HCT116 (cell line): ENCODE measurements at regions not wholly inside any gene's neighbourhood (a gene's known extent, or its start where the extent isn't known, plus 50 kb on each side); places are given as distances from the start of the nearest gene placed in this dataset.

Experiments used
- ATAC-seq: fragments of 200-7000 bp; cut with Tn5 transposase; 2 replicates; pipeline ENCODE4 v1.9.1; 2020; ENCODE audit warnings: mild to moderate bottlenecking, moderate library complexity
- BruUV-seq: library from RNA; stranded (reverse); fragments of 400-500 nt; replicated peaks from 2 replicates; lab custom pipeline; 2021; lab: Mats Ljungman, UMichigan
- CTCF ChIA-PET: fragments of 300-600 bp; sonication (Branson Sonifier 250); formaldehyde crosslinking; loops from one replicate; lab custom pipeline; 2021; ENCODE audit warnings: antibody characterized with exemption; lab: Charles Lee
- POLR2A ChIA-PET: fragments of 300-600, 350-600 bp; sonication (Branson Sonifier 250); formaldehyde crosslinking; loops from one replicate; lab custom pipeline; 2021; ENCODE audit warnings: antibody characterized with exemption; lab: Charles Lee
- RAD21 ChIA-PET, 2 experiments: fragments of 300-600 bp; sonication (Branson Sonifier 250); formaldehyde crosslinking; loops; one replicate each; lab custom pipeline; 2023; ENCODE audit warnings: low total read pairs in 2 of 2; ENCODE audit not compliant: uncharacterized antibody in 2 of 2, unreplicated experiment in 2 of 2, low non-redundant PET in 1 of 2; lab: Charles Lee
- DNase-seq: peaks from one replicate; pipeline ENCODE4 v3.0.0-alpha.2; 2010; ENCODE audit warnings: low read depth, low spot score
- H2AFZ ChIP-seq: fragments of 200-600 bp; shearing (Covaris generic), sonication (generic); 2 replicates; pipeline ENCODE4 v1.6.1; 2017; ENCODE audit warnings: low read depth, mixed run types, mixed read lengths, antibody characterized with exemption, low read length; ENCODE audit not compliant: poor library complexity, severe bottlenecking
- H3K27ac ChIP-seq: 2 replicates; pipeline ENCODE4 v1.5.1; 2012; ENCODE audit warnings: low read depth, low read length
- H3K27me3 ChIP-seq: fragments of 200-600 bp; sonication (generic); 2 replicates; pipeline ENCODE4 v1.6.1; 2016; ENCODE audit warnings: mixed run types, low read length, mixed read lengths; ENCODE audit not compliant: insufficient read depth
- H3K36me3 ChIP-seq, 2 experiments: fragments of 200-500 bp in 1 of 2; fragments of 200-600 bp in 1 of 2; sonication (Bioruptor generic) in 1 of 2; sonication (generic) in 1 of 2; 2 replicates each; pipeline versions ENCODE4 v1.5.1 to v1.6.1; 2014 to 2016; ENCODE audit warnings: low read length in 2 of 2, inconsistent platforms in 1 of 2, mixed read lengths in 1 of 2, mixed run types in 1 of 2; ENCODE audit not compliant: insufficient read depth in 2 of 2, control insufficient read depth in 1 of 2
- H3K4me1 ChIP-seq, 2 experiments: fragments of 200-600 bp in 1 of 2; sonication (generic) in 1 of 2; 2 replicates each; pipeline versions ENCODE4 v1.5.1 to v1.6.1; 2012 to 2017; ENCODE audit warnings: low read length in 2 of 2, inconsistent platforms in 1 of 2, mild to moderate bottlenecking in 1 of 2, mixed read lengths in 1 of 2, mixed run types in 1 of 2, moderate library complexity in 1 of 2; ENCODE audit not compliant: insufficient read depth in 2 of 2, control insufficient read depth in 1 of 2
- H3K4me2 ChIP-seq: fragments of 200-600 bp; sonication (generic); 2 replicates; pipeline ENCODE4 v1.6.1; 2017; ENCODE audit warnings: mixed run types, low read length, mixed read lengths
- H3K4me3 ChIP-seq, 2 experiments: fragments of 200-600 bp in 1 of 2; sonication (generic) in 1 of 2; replicated peaks in 1 of 2; 2 replicates each; pipeline ENCODE4 v1.5.1; 2011 to 2016; ENCODE audit warnings: low read length in 2 of 2, control low read depth in 1 of 2, low read depth in 1 of 2, mild to moderate bottlenecking in 1 of 2, mixed read lengths in 1 of 2, mixed run types in 1 of 2
- H3K79me2 ChIP-seq: fragments of 200-600 bp; sonication (generic); 2 replicates; pipeline ENCODE4 v1.6.1; 2017; ENCODE audit warnings: mild to moderate bottlenecking, mixed run types, low read length, moderate library complexity, mixed read lengths; ENCODE audit not compliant: insufficient read depth
- H3K9ac ChIP-seq: fragments of 200-600 bp; sonication (generic); 2 replicates; pipeline ENCODE4 v1.6.1; 2016; ENCODE audit warnings: low read length, mixed read lengths
- H3K9me2 ChIP-seq: fragments of 200-600 bp; sonication (generic), shearing (Covaris generic); 2 replicates; pipeline ENCODE4 v1.6.1; 2017; ENCODE audit warnings: mixed run types, mild to moderate bottlenecking, moderate library complexity; ENCODE audit not compliant: insufficient read depth
- H3K9me3 ChIP-seq, 2 experiments: fragments of 200-500 bp in 1 of 2; fragments of 200-600 bp in 1 of 2; sonication (Bioruptor generic) in 1 of 2; sonication (generic) in 1 of 2; 2 replicates each; pipeline ENCODE4 v1.6.1; 2014 to 2017; ENCODE audit warnings: low read length in 2 of 2, mixed read lengths in 2 of 2, inconsistent platforms in 1 of 2, low read depth in 1 of 2, mild to moderate bottlenecking in 1 of 2, mixed run types in 1 of 2, moderate library complexity in 1 of 2; ENCODE audit not compliant: control insufficient read depth in 1 of 2, insufficient read depth in 1 of 2
- H4K20me1 ChIP-seq: fragments of 200-600 bp; sonication (generic), shearing (Covaris generic); 2 replicates; pipeline ENCODE4 v1.6.1; 2017; ENCODE audit warnings: mixed run types, mild to moderate bottlenecking, moderate library complexity; ENCODE audit not compliant: insufficient read depth
- EZH2 ChIP-seq: fragments of 200-600 bp; sonication (generic); IDR thresholded peaks from 2 replicates; pipeline ENCODE4 v1.6.1; 2017; ENCODE audit warnings: antibody characterized with exemption, mixed run types
- EZH2phosphoT487 ChIP-seq: fragments of 200-600 bp; IDR thresholded peaks from 2 replicates; pipeline ENCODE4 v1.6.1; 2018; ENCODE audit warnings: antibody characterized with exemption, borderline replicate concordance
- JUND ChIP-seq: IDR thresholded peaks from 2 replicates; pipeline ENCODE4 v1.6.1; 2012
- SIN3A ChIP-seq: IDR thresholded peaks from 2 replicates; pipeline ENCODE4 v1.6.1; 2012; ENCODE audit warnings: low read depth
- SRF ChIP-seq: IDR thresholded peaks from 2 replicates; pipeline ENCODE4 v1.6.1; 2012; ENCODE audit warnings: low read depth
- TCF7L2 ChIP-seq: IDR thresholded peaks from 2 replicates; pipeline ENCODE4 v1.7.0; 2011; ENCODE audit warnings: borderline replicate concordance, inconsistent platforms; ENCODE audit not compliant: insufficient read depth, insufficient read length; ENCODE audit errors: extremely low read depth
- intact Hi-C: fragments of 100-400 bp; cut with micrococcal nuclease; formaldehyde crosslinking; loops from 2 replicates; pipeline ENCODE4 v1.10.0; 2022
- TF ChIP-seq, protein P1 (sequence below): IDR thresholded peaks from 2 replicates; pipeline ENCODE4 v1.6.1; 2012; ENCODE audit warnings: low read depth
- TF ChIP-seq, protein P2 (sequence below): IDR thresholded peaks from 2 replicates; pipeline ENCODE4 v1.6.1; 2012
- TF ChIP-seq, protein P3 (sequence below), 3 experiments: fragments of 200-600 bp in 1 of 3; sonication (generic) in 1 of 3; IDR thresholded peaks in 2 of 3; conservative IDR thresholded peaks in 1 of 3; 2 replicates each; pipeline ENCODE4 v1.5.1; 2012 to 2017; ENCODE audit warnings: low read depth in 2 of 3, low read length in 2 of 3, antibody characterized with exemption in 1 of 3, borderline replicate concordance in 1 of 3, control low read depth in 1 of 3, mild to moderate bottlenecking in 1 of 3, mixed read lengths in 1 of 3, mixed run types in 1 of 3, moderate library complexity in 1 of 3; ENCODE audit not compliant: insufficient read depth in 1 of 3
- TF ChIP-seq, protein P4 (sequence below): IDR thresholded peaks from 2 replicates; pipeline ENCODE4 v1.6.1; 2011; ENCODE audit warnings: mild to moderate bottlenecking, low read length, moderate library complexity; ENCODE audit not compliant: insufficient replicate concordance; ENCODE audit errors: extremely low read depth

DNA sequence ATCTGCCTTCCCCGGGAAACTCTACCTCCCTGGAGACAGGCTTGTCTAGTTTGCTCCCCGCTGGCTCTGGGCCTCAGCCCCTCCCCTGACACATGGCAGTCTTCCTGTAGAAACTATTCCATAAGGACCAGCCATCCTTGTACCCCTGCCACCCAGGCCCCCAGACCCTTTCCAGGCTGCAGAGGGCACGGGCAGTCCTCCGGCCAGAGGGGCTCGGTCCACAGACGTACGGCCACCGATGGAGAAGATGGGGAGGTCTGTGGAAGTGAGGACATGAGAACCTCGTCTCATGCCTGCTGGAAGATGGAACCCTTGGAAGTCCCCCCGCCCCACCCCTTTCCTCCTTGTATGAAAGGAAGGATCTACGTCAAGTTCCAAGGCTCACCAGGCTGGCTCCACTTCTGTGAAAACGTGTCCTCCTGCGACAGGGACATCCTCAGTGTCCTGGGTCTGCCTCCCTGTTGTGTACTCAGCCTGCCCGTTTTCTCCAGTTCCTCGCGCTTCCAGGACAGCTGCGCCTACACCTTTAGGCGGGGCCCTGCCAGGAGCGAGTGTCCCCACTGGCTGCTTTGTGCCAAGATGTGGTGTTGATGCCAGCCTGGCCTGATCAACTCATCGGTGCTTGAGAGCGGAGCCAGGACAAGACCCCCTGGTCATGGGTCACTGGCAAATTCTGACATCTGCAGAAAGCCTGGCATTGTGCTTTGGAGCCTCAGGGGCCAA, 414.9 kb downstream of the GLRX3 start:
- ChIA-PET RAD21 (no interaction called here), POLR2A (no interaction called here), CTCF (no interaction called here)
- Histone ChIP-seq H3K36me3 (no peaks in the 10 kb centered on the region), H3K4me1 (no peaks in the 10 kb centered on the region), H3K9me2 (no peaks in the 10 kb centered on the region), H3K4me3 (no peak overlapping the region), H2AFZ (no peak overlapping the region), H3K27me3 (no peaks in the 10 kb centered on the region), H3K9ac (no peak overlapping the region), H3K79me2 (no peaks in the 10 kb centered on the region), H3K4me2 (no peak overlapping the region), H4K20me1 (no peaks in the 10 kb centered on the region), H3K27ac (no peak overlapping the region), H3K9me3 (no peaks in the 10 kb centered on the region)
- DNase-seq (no peak), ATAC-seq (no peak)
- TF ChIP-seq, protein P1, sequence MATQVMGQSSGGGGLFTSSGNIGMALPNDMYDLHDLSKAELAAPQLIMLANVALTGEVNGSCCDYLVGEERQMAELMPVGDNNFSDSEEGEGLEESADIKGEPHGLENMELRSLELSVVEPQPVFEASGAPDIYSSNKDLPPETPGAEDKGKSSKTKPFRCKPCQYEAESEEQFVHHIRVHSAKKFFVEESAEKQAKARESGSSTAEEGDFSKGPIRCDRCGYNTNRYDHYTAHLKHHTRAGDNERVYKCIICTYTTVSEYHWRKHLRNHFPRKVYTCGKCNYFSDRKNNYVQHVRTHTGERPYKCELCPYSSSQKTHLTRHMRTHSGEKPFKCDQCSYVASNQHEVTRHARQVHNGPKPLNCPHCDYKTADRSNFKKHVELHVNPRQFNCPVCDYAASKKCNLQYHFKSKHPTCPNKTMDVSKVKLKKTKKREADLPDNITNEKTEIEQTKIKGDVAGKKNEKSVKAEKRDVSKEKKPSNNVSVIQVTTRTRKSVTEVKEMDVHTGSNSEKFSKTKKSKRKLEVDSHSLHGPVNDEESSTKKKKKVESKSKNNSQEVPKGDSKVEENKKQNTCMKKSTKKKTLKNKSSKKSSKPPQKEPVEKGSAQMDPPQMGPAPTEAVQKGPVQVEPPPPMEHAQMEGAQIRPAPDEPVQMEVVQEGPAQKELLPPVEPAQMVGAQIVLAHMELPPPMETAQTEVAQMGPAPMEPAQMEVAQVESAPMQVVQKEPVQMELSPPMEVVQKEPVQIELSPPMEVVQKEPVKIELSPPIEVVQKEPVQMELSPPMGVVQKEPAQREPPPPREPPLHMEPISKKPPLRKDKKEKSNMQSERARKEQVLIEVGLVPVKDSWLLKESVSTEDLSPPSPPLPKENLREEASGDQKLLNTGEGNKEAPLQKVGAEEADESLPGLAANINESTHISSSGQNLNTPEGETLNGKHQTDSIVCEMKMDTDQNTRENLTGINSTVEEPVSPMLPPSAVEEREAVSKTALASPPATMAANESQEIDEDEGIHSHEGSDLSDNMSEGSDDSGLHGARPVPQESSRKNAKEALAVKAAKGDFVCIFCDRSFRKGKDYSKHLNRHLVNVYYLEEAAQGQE = no peak
- TF ChIP-seq JUND = no peak
- no peak for TF ChIP-seq SIN3A
- TF ChIP-seq, protein P2, sequence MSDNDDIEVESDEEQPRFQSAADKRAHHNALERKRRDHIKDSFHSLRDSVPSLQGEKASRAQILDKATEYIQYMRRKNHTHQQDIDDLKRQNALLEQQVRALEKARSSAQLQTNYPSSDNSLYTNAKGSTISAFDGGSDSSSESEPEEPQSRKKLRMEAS = no peak
- no peak for TF ChIP-seq TCF7L2
- TF ChIP-seq, protein P3, sequence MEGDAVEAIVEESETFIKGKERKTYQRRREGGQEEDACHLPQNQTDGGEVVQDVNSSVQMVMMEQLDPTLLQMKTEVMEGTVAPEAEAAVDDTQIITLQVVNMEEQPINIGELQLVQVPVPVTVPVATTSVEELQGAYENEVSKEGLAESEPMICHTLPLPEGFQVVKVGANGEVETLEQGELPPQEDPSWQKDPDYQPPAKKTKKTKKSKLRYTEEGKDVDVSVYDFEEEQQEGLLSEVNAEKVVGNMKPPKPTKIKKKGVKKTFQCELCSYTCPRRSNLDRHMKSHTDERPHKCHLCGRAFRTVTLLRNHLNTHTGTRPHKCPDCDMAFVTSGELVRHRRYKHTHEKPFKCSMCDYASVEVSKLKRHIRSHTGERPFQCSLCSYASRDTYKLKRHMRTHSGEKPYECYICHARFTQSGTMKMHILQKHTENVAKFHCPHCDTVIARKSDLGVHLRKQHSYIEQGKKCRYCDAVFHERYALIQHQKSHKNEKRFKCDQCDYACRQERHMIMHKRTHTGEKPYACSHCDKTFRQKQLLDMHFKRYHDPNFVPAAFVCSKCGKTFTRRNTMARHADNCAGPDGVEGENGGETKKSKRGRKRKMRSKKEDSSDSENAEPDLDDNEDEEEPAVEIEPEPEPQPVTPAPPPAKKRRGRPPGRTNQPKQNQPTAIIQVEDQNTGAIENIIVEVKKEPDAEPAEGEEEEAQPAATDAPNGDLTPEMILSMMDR (IDR thresholded peaks at IDR 0.05 in 2 of 3, conservative IDR thresholded peaks at IDR 0.05 in 1 of 3; ENCODE audit: borderline replicate concordance in 1 of 3, insufficient read depth in 1 of 3, low read depth in 2 of 3, low read length in 2 of 3) = no peak
- no peak for TF ChIP-seq EZH2
- TF ChIP-seq, protein P4, sequence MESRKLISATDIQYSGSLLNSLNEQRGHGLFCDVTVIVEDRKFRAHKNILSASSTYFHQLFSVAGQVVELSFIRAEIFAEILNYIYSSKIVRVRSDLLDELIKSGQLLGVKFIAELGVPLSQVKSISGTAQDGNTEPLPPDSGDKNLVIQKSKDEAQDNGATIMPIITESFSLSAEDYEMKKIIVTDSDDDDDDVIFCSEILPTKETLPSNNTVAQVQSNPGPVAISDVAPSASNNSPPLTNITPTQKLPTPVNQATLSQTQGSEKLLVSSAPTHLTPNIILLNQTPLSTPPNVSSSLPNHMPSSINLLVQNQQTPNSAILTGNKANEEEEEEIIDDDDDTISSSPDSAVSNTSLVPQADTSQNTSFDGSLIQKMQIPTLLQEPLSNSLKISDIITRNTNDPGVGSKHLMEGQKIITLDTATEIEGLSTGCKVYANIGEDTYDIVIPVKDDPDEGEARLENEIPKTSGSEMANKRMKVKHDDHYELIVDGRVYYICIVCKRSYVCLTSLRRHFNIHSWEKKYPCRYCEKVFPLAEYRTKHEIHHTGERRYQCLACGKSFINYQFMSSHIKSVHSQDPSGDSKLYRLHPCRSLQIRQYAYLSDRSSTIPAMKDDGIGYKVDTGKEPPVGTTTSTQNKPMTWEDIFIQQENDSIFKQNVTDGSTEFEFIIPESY = no peak
- TF ChIP-seq SRF = no peak
- no peak for TF ChIP-seq EZH2phosphoT487
- BruUV-seq = no TSS peak
- intact Hi-C loops = no loop called here
